Body of pancreas (tissue), 4 donors: ENCODE measurements at regions not wholly inside any gene's neighbourhood (a gene's known extent, or its start where the extent isn't known, plus 50 kb on each side); places are given as distances from the start of the nearest gene placed in this dataset.
"Not testable (repeated sequence)": the region's sequence is repeated elsewhere in the genome, so short reads cannot be mapped to it uniquely, and the experiment has no call there.

Experiments
- ATAC-seq: fragments of 150-250 bp; one replicate; pipeline ENCODE4 v1.9.1; 2016
- DNase-seq, 4 donors: peaks; one replicate each; pipeline ENCODE4 v3.0.0-alpha.2; 2019
- H3K27ac ChIP-seq, 4 donors: fragments of 200-600 bp; sonication (generic); 1 replicate in 3 of 4; 2 replicates in 1 of 4; pipeline versions ENCODE4 v1.5.1 to v1.6.1; 2016 to 2019; ENCODE audit warnings: mild to moderate bottlenecking in 1 of 4, mixed read lengths in 1 of 4, moderate library complexity in 1 of 4
- H3K27me3 ChIP-seq, 2 donors: fragments of 200-600 bp; sonication (generic); one replicate each; pipeline ENCODE4 v1.6.0; 2016; ENCODE audit warnings: mild to moderate bottlenecking in 1 of 2
- H3K36me3 ChIP-seq, 2 donors: fragments of 200-600 bp; sonication (generic); replicated peaks in 1 of 2; 2 replicates each; pipeline ENCODE4 v1.5.1; 2016; ENCODE audit warnings: low read depth in 2 of 2; ENCODE audit not compliant: insufficient read depth in 1 of 2
- H3K4me1 ChIP-seq: fragments of 200-600 bp; sonication (generic); one replicate; pipeline ENCODE4 v1.6.0; 2016
- H3K4me3 ChIP-seq, 2 donors: fragments of 200-600 bp; sonication (generic); 1 replicate in 1 of 2; 2 replicates in 1 of 2; pipeline ENCODE4 v1.5.1; 2016 to 2019
- H3K9me3 ChIP-seq, 3 donors: fragments of 200-600 bp; sonication (generic); 1 replicate in 2 of 3; 2 replicates in 1 of 3; pipeline ENCODE4 v1.5.1; 2016
- POLR2A ChIP-seq, 3 donors: fragments of 450-650 bp; IDR thresholded peaks; one replicate each; pipeline ENCODE4 v1.6.1; 2016; ENCODE audit warnings: antibody characterized with exemption in 3 of 3, mild to moderate bottlenecking in 2 of 3
- WGBS, 2 donors: methylation state at CpG; one replicate each; pipeline ENCODE4 v1.1.5; 2017; 5-methylcytosine and 5-hydroxymethylcytosine counted together
- intact Hi-C: fragments of 100-400 bp; cut with DNase I; formaldehyde crosslinking; loops from one replicate; pipeline ENCODE4 v1.15.1; 2023
- TF ChIP-seq, protein P1 (sequence below), 7 experiments: fragments of 450-650 bp in 4 of 7; fragments of 200-600 bp in 3 of 7; sonication (generic) in 3 of 7; IDR thresholded peaks; one replicate each; pipeline ENCODE4 v1.5.1; 2016 to 2019; ENCODE audit warnings: antibody characterized with exemption in 7 of 7

- no peaks in the 10 kb centered on the region for H3K4me1 ChIP-seq
- no peak overlapping the region for H3K27ac ChIP-seq
- ATAC-seq = no peak
- no peak overlapping the region for H3K4me3 ChIP-seq
- H3K9me3 ChIP-seq = no peaks in the 10 kb centered on the region
- intact Hi-C loops = no loop called here
- 100% methylated on average over 2 of the region's 2 CpGs; no CpG with 5 or more reads in 1 of the 2 donors for WGBS, 2 donors
- H3K27me3 ChIP-seq = no peaks in the 10 kb centered on the region
- H3K36me3 ChIP-seq = peaks cover under 1 to 9% of the 10 kb centered on the region in 2 donors
- no peak for TF ChIP-seq POLR2A (IDR thresholded peaks at IDR 0.05)
- TF ChIP-seq, protein P1, sequence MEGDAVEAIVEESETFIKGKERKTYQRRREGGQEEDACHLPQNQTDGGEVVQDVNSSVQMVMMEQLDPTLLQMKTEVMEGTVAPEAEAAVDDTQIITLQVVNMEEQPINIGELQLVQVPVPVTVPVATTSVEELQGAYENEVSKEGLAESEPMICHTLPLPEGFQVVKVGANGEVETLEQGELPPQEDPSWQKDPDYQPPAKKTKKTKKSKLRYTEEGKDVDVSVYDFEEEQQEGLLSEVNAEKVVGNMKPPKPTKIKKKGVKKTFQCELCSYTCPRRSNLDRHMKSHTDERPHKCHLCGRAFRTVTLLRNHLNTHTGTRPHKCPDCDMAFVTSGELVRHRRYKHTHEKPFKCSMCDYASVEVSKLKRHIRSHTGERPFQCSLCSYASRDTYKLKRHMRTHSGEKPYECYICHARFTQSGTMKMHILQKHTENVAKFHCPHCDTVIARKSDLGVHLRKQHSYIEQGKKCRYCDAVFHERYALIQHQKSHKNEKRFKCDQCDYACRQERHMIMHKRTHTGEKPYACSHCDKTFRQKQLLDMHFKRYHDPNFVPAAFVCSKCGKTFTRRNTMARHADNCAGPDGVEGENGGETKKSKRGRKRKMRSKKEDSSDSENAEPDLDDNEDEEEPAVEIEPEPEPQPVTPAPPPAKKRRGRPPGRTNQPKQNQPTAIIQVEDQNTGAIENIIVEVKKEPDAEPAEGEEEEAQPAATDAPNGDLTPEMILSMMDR (IDR thresholded peaks at IDR 0.05) = no peak
- DNase-seq = no peak
Observed at GRCh38 chr22:25348391-25348790, 129.0 kb downstream of the CRYBB2 start.

- intact Hi-C loops, DNase-seq, H3K27me3 ChIP-seq, ATAC-seq, H3K4me3 ChIP-seq, H3K36me3 ChIP-seq, H3K9me3 ChIP-seq, H3K27ac ChIP-seq, H3K4me1 ChIP-seq: not testable (repeated sequence)
- 96% methylated on average over 4 of the region's 5 CpGs; no CpG with 5 or more reads in 1 of the 2 donors for WGBS, 2 donors
Observed at GRCh38 chr22:25348996-25349395, 129.6 kb downstream of the CRYBB2 start.

DNA sequence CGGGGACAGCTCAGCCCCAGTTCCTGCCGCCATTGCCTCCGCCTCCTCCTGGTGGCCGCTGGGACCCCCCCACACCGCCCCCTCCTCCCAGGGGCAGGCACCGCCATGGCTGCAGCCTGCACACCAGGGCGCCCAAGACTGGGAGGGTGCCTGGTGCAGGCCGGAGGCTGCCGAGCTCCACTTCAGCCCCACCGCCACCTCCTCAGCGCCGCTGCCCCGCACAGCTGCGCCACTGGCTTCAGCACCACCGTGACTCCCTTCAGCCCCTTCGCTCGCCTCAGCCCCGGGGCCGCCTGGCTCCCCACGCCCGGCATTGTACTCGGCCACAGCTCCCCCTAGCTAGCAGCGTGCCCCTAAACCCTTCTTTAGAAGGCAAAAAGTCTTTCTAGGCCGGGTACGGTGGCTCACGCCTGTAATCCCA, 131.1 kb downstream of the CRYBB2 start:
- ATAC-seq (no peak), DNase-seq (peak in 1 of 4 donors; percentile 0)
- no peak for TF ChIP-seq POLR2A (IDR thresholded peaks at IDR 0.05)
- TF ChIP-seq, protein P1 (IDR thresholded peaks at IDR 0.05) = no peak
- 87 to 95% methylated on average over 22 of the region's 26 CpGs for WGBS, 2 donors
- H3K27me3 ChIP-seq = no peaks in the 10 kb centered on the region
- no peaks in the 10 kb centered on the region for H3K4me1 ChIP-seq
- H3K9me3 ChIP-seq = no peaks in the 10 kb centered on the region
- peaks cover 6 to 9% of the 10 kb centered on the region in 2 donors for H3K36me3 ChIP-seq
- intact Hi-C loops = no loop called here
- no peak overlapping the region for H3K27ac ChIP-seq
- H3K4me3 ChIP-seq = no peak overlapping the region

DNA sequence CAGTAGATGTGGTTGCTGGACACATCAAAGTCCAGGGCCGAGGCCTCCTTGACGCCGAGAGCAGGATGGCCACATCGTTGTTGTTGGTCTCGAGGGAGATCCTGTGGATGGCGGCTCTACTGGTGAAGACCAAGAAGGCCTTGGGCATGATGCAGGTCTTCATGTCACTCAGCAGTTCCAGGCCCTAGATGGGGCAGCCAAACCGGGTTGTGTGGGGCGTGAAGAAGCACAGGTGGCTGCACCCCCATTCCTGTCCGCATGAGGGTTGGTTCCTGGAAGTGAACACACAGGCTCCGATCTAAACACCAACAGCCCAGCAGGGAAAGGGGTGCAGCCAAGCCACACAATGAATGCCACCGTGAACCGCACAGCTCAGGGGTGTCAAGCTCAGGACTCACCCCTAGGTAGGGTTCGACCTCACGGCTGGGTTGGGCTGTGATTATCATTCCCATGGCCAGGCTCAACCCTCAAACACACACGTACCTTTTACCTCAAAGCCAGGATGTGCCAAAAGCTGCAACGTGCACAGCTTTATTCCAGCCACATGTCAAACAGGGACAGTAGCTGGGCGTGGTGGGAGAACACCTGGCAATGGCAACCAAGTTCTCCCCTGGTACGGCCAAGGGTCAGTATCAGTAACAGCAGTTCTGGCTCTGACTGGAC, 132.3 kb downstream of the CRYBB2 start:
- H3K4me1 ChIP-seq = no peaks in the 10 kb centered on the region
- H3K36me3 ChIP-seq = peaks cover 6 to 9% of the 10 kb centered on the region in 2 donors
- no peaks in the 10 kb centered on the region for H3K9me3 ChIP-seq
- no peak for TF ChIP-seq POLR2A (IDR thresholded peaks at IDR 0.05)
- TF ChIP-seq, protein P1 (IDR thresholded peaks at IDR 0.05) = no peak
- no peak overlapping the region for H3K27ac ChIP-seq
- intact Hi-C loops = no loop called here
- 91 to 95% methylated on average over 17 to 18 of the region's 18 CpGs for WGBS, 2 donors
- ATAC-seq (no peak), DNase-seq (peak in 1 of 4 donors; percentile 0)
- H3K27me3 ChIP-seq = no peaks in the 10 kb centered on the region
- H3K4me3 ChIP-seq = no peak overlapping the region

- DNase-seq (no peak), ATAC-seq (no peak)
- Histone ChIP-seq H3K4me1 (no peaks in the 10 kb centered on the region), H3K27ac (no peak overlapping the region), H3K4me3 (no peak overlapping the region), H3K9me3 (no peaks in the 10 kb centered on the region), H3K27me3 (no peaks in the 10 kb centered on the region), H3K36me3 (peaks cover 6 to 10% of the 10 kb centered on the region in 2 donors)
- WGBS, 2 donors = 92 to 96% methylated on average over 6 to 8 of the region's 8 CpGs
- intact Hi-C loops = no loop called here
- no peak for TF ChIP-seq POLR2A (IDR thresholded peaks at IDR 0.05)
- TF ChIP-seq, protein P1 (IDR thresholded peaks at IDR 0.05) = no peak
Observed at GRCh38 chr22:25352294-25352680, 132.8 kb downstream of the CRYBB2 start.
